ENCODE measurements at regions not wholly inside any gene's neighbourhood (a gene's known extent, or its start where the extent isn't known, plus 50 kb on each side); places are given as distances from the start of the nearest gene placed in this dataset.

- no peaks in the 10 kb centered on the region for H3K9me3 ChIP-seq
- no peak overlapping the region for H3K4me3 ChIP-seq (replicated peaks in 1 of 3)
- H3K36me3 ChIP-seq: no peaks in the 10 kb centered on the region
- DNase-seq: no peak
- no peaks in the 10 kb centered on the region for H3K4me1 ChIP-seq
- 86 to 87% methylated on average over 12 to 19 of the region's 23 CpGs for WGBS, 2 donors
- TF ChIP-seq CTCF (IDR thresholded peaks at IDR 0.05) (no peak), POLR2A (IDR thresholded peaks at IDR 0.05) (no peak)
- no peaks in the 10 kb centered on the region for H3K27me3 ChIP-seq
- H3K27ac ChIP-seq: no peak overlapping the region
- intact Hi-C loops (cut with DNase I): no loop called here
These were observed 184.9 kb upstream of the SFSWAP start for GRCh38 chr12:131525795-131526508.

- WGBS, 2 donors: 75 to 77% methylated on average over 11 of the region's 11 CpGs
- DNase-seq: no peak
- intact Hi-C loops (cut with DNase I): no loop called here
- no peaks in the 10 kb centered on the region for H3K4me1 ChIP-seq
- H3K4me3 ChIP-seq (replicated peaks in 1 of 3): no peak overlapping the region
- no peaks in the 10 kb centered on the region for H3K9me3 ChIP-seq
- H3K36me3 ChIP-seq: no peaks in the 10 kb centered on the region
- no peak for TF ChIP-seq CTCF (IDR thresholded peaks at IDR 0.05)
- no peak for TF ChIP-seq POLR2A (IDR thresholded peaks at IDR 0.05)
- H3K27me3 ChIP-seq: no peaks in the 10 kb centered on the region
- H3K27ac ChIP-seq: no peak overlapping the region
These were observed 183.8 kb upstream of the SFSWAP start for GRCh38 chr12:131527092-131527491.

GRCh38 chr12:131527736-131528135 lies 183.2 kb upstream of the SFSWAP start:
- Histone ChIP-seq H3K4me1 (no peaks in the 10 kb centered on the region), H3K4me3 (replicated peaks in 1 of 3) (no peak overlapping the region), H3K36me3 (no peaks in the 10 kb centered on the region), H3K27ac (no peak overlapping the region), H3K27me3 (no peaks in the 10 kb centered on the region), H3K9me3 (no peaks in the 10 kb centered on the region)
- intact Hi-C loops (cut with DNase I): no loop called here
- TF ChIP-seq POLR2A (IDR thresholded peaks at IDR 0.05) (no peak), CTCF (IDR thresholded peaks at IDR 0.05) (no peak)
- no peak for DNase-seq
- 74 to 86% methylated on average over 9 of the region's 9 CpGs for WGBS, 2 donors

GRCh38 chr12:131528144-131528543 lies 182.7 kb upstream of the SFSWAP start:
- no peak for DNase-seq
- TF ChIP-seq POLR2A (IDR thresholded peaks at IDR 0.05) (no peak), CTCF (IDR thresholded peaks at IDR 0.05) (no peak)
- H3K4me1 ChIP-seq: no peaks in the 10 kb centered on the region
- H3K9me3 ChIP-seq: no peaks in the 10 kb centered on the region
- H3K36me3 ChIP-seq: no peaks in the 10 kb centered on the region
- intact Hi-C loops (cut with DNase I): no loop called here
- no peak overlapping the region for H3K27ac ChIP-seq
- H3K27me3 ChIP-seq: no peaks in the 10 kb centered on the region
- 80 to 84% methylated on average over 10 to 11 of the region's 11 CpGs for WGBS, 2 donors
- no peak overlapping the region for H3K4me3 ChIP-seq (replicated peaks in 1 of 3)

- H3K27ac ChIP-seq: no peak overlapping the region
- H3K36me3 ChIP-seq: no peaks in the 10 kb centered on the region
- TF ChIP-seq POLR2A (IDR thresholded peaks at IDR 0.05) (no peak), CTCF (IDR thresholded peaks at IDR 0.05) (no peak)
- intact Hi-C loops (cut with DNase I): no loop called here
- 84 to 86% methylated on average over 5 of the region's 5 CpGs for WGBS, 2 donors
- H3K27me3 ChIP-seq: no peaks in the 10 kb centered on the region
- no peak overlapping the region for H3K4me3 ChIP-seq (replicated peaks in 1 of 3)
- no peaks in the 10 kb centered on the region for H3K4me1 ChIP-seq
- DNase-seq: no peak
- H3K9me3 ChIP-seq: no peaks in the 10 kb centered on the region
These were observed 182.2 kb upstream of the SFSWAP start for GRCh38 chr12:131528667-131529066.
